ENCODE measurements at regions not wholly inside any gene's neighbourhood (a gene's known extent, or its start where the extent isn't known, plus 50 kb on each side); places are given as distances from the start of the nearest gene placed in this dataset.

- no peak overlapping the region for H3K27ac ChIP-seq (ENCODE audit: low read depth, low read length, poor library complexity, severe bottlenecking)
- no peaks in the 10 kb centered on the region for H3K9me3 ChIP-seq (ENCODE audit: low read length)
- no peaks in the 10 kb centered on the region for H3K4me1 ChIP-seq (ENCODE audit: insufficient read depth, low read length, severe bottlenecking)
- H3K9ac ChIP-seq (ENCODE audit: low read length): no peak overlapping the region
- TF ChIP-seq, protein P1, sequence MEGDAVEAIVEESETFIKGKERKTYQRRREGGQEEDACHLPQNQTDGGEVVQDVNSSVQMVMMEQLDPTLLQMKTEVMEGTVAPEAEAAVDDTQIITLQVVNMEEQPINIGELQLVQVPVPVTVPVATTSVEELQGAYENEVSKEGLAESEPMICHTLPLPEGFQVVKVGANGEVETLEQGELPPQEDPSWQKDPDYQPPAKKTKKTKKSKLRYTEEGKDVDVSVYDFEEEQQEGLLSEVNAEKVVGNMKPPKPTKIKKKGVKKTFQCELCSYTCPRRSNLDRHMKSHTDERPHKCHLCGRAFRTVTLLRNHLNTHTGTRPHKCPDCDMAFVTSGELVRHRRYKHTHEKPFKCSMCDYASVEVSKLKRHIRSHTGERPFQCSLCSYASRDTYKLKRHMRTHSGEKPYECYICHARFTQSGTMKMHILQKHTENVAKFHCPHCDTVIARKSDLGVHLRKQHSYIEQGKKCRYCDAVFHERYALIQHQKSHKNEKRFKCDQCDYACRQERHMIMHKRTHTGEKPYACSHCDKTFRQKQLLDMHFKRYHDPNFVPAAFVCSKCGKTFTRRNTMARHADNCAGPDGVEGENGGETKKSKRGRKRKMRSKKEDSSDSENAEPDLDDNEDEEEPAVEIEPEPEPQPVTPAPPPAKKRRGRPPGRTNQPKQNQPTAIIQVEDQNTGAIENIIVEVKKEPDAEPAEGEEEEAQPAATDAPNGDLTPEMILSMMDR (IDR thresholded peaks at IDR 0.05; ENCODE audit: low read length): no peak
- no peak for TF ChIP-seq EZH2 (IDR thresholded peaks at IDR 0.05; ENCODE audit: borderline replicate concordance, low read length)
- H3K36me3 ChIP-seq (ENCODE audit: insufficient read depth, low read length): no peaks in the 10 kb centered on the region
- no peaks in the 10 kb centered on the region for H4K20me1 ChIP-seq (ENCODE audit: insufficient read depth, low read length)
- no peaks in the 10 kb centered on the region for H3K9me2 ChIP-seq (ENCODE audit: low read depth, low read length)
- H3K4me2 ChIP-seq (ENCODE audit: low read length): no peak overlapping the region
- H3K4me3 ChIP-seq (ENCODE audit: low read depth, low read length, poor library complexity, severe bottlenecking): no peak overlapping the region
- H2AFZ ChIP-seq (ENCODE audit: low read length): no peak overlapping the region
- H3K79me2 ChIP-seq (ENCODE audit: insufficient read depth, low read length): no peaks in the 10 kb centered on the region
- no peaks in the 10 kb centered on the region for H3K27me3 ChIP-seq (ENCODE audit: insufficient read depth, low read length)
- no peaks in the 10 kb centered on the region for H3F3A ChIP-seq (ENCODE audit: insufficient read depth, low read length)
Measured at GRCh38 chr5:130687085-130687733, 477.8 kb downstream of the HINT1 start.

DNA sequence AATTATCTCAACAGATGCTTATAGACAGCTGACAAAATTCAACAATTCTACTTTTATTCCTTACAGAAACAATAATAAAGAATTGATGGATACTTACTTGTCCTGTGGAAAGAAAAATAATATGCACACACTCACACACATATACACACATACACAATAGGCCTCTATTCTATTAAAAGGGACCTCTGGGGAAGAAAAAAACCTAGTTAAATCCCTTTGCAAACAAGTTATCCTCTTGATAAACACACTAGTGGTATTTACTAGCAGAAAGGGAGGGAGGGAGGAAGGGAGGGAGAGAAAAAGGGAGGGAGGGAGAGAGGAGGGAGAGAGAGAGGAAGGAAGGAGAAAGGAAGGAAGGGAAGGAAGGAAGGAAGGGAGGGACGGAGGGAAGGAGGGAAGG lies 486.4 kb downstream of the HINT1 start:
- no peaks in the 10 kb centered on the region for H3F3A ChIP-seq (ENCODE audit: insufficient read depth, low read length)
- no peak overlapping the region for H3K4me2 ChIP-seq (ENCODE audit: low read length)
- H3K4me3 ChIP-seq (ENCODE audit: low read depth, low read length, poor library complexity, severe bottlenecking): no peak overlapping the region
- no peaks in the 10 kb centered on the region; the same call in 1 of the 2 replicates for H3K9me2 ChIP-seq (ENCODE audit: low read depth, low read length)
- no peaks in the 10 kb centered on the region for H3K9me3 ChIP-seq (ENCODE audit: low read length)
- H3K9ac ChIP-seq (ENCODE audit: low read length): no peak overlapping the region
- no peaks in the 10 kb centered on the region for H3K79me2 ChIP-seq (ENCODE audit: insufficient read depth, low read length)
- no peaks in the 10 kb centered on the region for H3K4me1 ChIP-seq (ENCODE audit: insufficient read depth, low read length, severe bottlenecking)
- no peaks in the 10 kb centered on the region for H3K27me3 ChIP-seq (ENCODE audit: insufficient read depth, low read length)
- H3K36me3 ChIP-seq (ENCODE audit: insufficient read depth, low read length): no peaks in the 10 kb centered on the region
- no peaks in the 10 kb centered on the region for H4K20me1 ChIP-seq (ENCODE audit: insufficient read depth, low read length)
- TF ChIP-seq, protein P1 (IDR thresholded peaks at IDR 0.05; ENCODE audit: low read length): no peak
- TF ChIP-seq EZH2 (IDR thresholded peaks at IDR 0.05; ENCODE audit: borderline replicate concordance, low read length): no peak
- no peak overlapping the region for H2AFZ ChIP-seq (ENCODE audit: low read length)
- no peak overlapping the region for H3K27ac ChIP-seq (ENCODE audit: low read depth, low read length, poor library complexity, severe bottlenecking)

GRCh38 chr5:130666462-130666861 lies 498.6 kb downstream of the HINT1 start:
- no peaks in the 10 kb centered on the region for H3K4me1 ChIP-seq (ENCODE audit: insufficient read depth, low read length, severe bottlenecking)
- TF ChIP-seq, protein P1 (IDR thresholded peaks at IDR 0.05; ENCODE audit: low read length): no peak
- TF ChIP-seq EZH2 (IDR thresholded peaks at IDR 0.05; ENCODE audit: borderline replicate concordance, low read length): no peak
- H3F3A ChIP-seq (ENCODE audit: insufficient read depth, low read length): no peaks in the 10 kb centered on the region
- no peaks in the 10 kb centered on the region for H3K36me3 ChIP-seq (ENCODE audit: insufficient read depth, low read length)
- H4K20me1 ChIP-seq (ENCODE audit: insufficient read depth, low read length): no peaks in the 10 kb centered on the region
- H3K9me3 ChIP-seq (ENCODE audit: low read length): no peaks in the 10 kb centered on the region
- no peak overlapping the region for H3K9ac ChIP-seq (ENCODE audit: low read length)
- H3K27ac ChIP-seq (ENCODE audit: low read depth, low read length, poor library complexity, severe bottlenecking): no peak overlapping the region
- no peaks in the 10 kb centered on the region for H3K27me3 ChIP-seq (ENCODE audit: insufficient read depth, low read length)
- no peak overlapping the region for H2AFZ ChIP-seq (ENCODE audit: low read length)
- no peak overlapping the region for H3K4me2 ChIP-seq (ENCODE audit: low read length)
- no peak overlapping the region for H3K4me3 ChIP-seq (ENCODE audit: low read depth, low read length, poor library complexity, severe bottlenecking)
- H3K79me2 ChIP-seq (ENCODE audit: insufficient read depth, low read length): no peaks in the 10 kb centered on the region
- H3K9me2 ChIP-seq (ENCODE audit: low read depth, low read length): no peaks in the 10 kb centered on the region
